HG03060 (cell line): ENCODE measurements at regions not wholly inside any gene's neighbourhood (a gene's known extent, or its start where the extent isn't known, plus 50 kb on each side); places are given as distances from the start of the nearest gene placed in this dataset.
"Not testable (repeated sequence)": the region's sequence is repeated elsewhere in the genome, so short reads cannot be mapped to it uniquely, and the experiment has no call there.

Experiments
- ATAC-seq: cut with Tn5 transposase; IDR thresholded peaks from one replicate; pipeline ENCODE4 v1.9.1; 2021; ENCODE audit warnings: low read depth, moderate number of reproducible peaks; ENCODE audit not compliant: unreplicated experiment

GRCh38 chr17:64732336-64733006 lies 70.4 kb upstream of the SMURF2 start:
- no peak for ATAC-seq

- ATAC-seq: not testable (repeated sequence)
These were observed 67.9 kb upstream of the SMURF2 start for GRCh38 chr17:64730023-64730422.

GRCh38 chr17:64729201-64729600 lies 67.1 kb upstream of the SMURF2 start:
- no peak for ATAC-seq

- ATAC-seq: no peak
These were observed 66.1 kb upstream of the SMURF2 start for GRCh38 chr17:64728041-64728695.

GRCh38 chr17:64726025-64726424 lies 63.9 kb upstream of the SMURF2 start:
- ATAC-seq: not testable (repeated sequence)

- not testable (repeated sequence) for ATAC-seq
These were observed 62.1 kb upstream of the SMURF2 start for GRCh38 chr17:64724246-64724645.

- no peak for ATAC-seq
These were observed 61.7 kb upstream of the SMURF2 start for GRCh38 chr17:64723781-64724180.

GRCh38 chr17:64721556-64721955 lies 59.4 kb upstream of the SMURF2 start:
- ATAC-seq: not testable (repeated sequence)

GRCh38 chr17:64720253-64720652 lies 58.1 kb upstream of the SMURF2 start:
- ATAC-seq: not testable (repeated sequence)

- not testable (repeated sequence) for ATAC-seq
These were observed 57.4 kb upstream of the SMURF2 start for GRCh38 chr17:64719517-64719916.

- not testable (repeated sequence) for ATAC-seq
These were observed 56.7 kb upstream of the SMURF2 start for GRCh38 chr17:64718816-64719215.

- no peak for ATAC-seq
These were observed 56.0 kb upstream of the SMURF2 start for GRCh38 chr17:64718058-64718457.

GRCh38 chr17:64716496-64716895 lies 54.4 kb upstream of the SMURF2 start:
- not testable (repeated sequence) for ATAC-seq

- ATAC-seq: not testable (repeated sequence)
These were observed 51.7 kb upstream of the SMURF2 start for GRCh38 chr17:64713786-64714185.

GRCh38 chr17:64712557-64713351 lies 50.6 kb upstream of the SMURF2 start:
- peak; percentile 67 for ATAC-seq
